GM23338 (cell line): ENCODE measurements at regions not wholly inside any gene's neighbourhood (a gene's known extent, or its start where the extent isn't known, plus 50 kb on each side); places are given as distances from the start of the nearest gene placed in this dataset.

Source experiments
- EZH2phosphoT487 ChIP-seq: fragments of 200-600 bp; sonication (generic); IDR thresholded peaks from one replicate; pipeline ENCODE4 v1.8.1; 2018; ENCODE audit warnings: antibody characterized with exemption; ENCODE audit not compliant: unreplicated experiment
- POLR2AphosphoS5 ChIP-seq: IDR thresholded peaks from 2 replicates; pipeline ENCODE4 v1.6.1; 2016; ENCODE audit warnings: antibody characterized with exemption, low read depth
- TF ChIP-seq, protein P1 (sequence below), 2 experiments: fragments of 200-600 bp in 1 of 2; sonication (generic) in 1 of 2; conservative IDR thresholded peaks; 2 replicates each; pipeline versions ENCODE4 v1.5.1 to v1.6.1; 2016 to 2017; ENCODE audit warnings: antibody characterized with exemption in 2 of 2, low read depth in 2 of 2, mild to moderate bottlenecking in 2 of 2, moderate library complexity in 1 of 2

DNA sequence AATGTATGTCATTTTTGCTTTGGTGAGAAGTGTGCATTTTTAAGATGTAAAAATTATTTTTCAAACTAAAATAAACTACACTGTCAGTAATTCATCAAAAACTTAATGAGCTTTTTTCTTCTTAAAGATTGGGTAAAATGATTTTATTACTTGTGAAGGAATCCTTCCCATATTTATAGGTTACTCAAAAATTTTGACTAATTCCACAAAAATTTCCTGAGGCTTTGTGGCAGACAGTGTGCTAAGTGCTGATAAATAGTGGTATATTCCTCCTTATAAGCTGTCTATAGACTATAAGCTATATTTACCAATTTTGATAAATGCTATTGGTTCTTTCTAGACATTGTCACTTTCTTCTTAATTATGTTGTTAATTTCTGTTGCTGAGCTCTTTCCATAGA, 284.5 kb upstream of the SEMA6D start:
- TF ChIP-seq POLR2AphosphoS5 (no peak), EZH2phosphoT487 (no peak)
- TF ChIP-seq, protein P1, sequence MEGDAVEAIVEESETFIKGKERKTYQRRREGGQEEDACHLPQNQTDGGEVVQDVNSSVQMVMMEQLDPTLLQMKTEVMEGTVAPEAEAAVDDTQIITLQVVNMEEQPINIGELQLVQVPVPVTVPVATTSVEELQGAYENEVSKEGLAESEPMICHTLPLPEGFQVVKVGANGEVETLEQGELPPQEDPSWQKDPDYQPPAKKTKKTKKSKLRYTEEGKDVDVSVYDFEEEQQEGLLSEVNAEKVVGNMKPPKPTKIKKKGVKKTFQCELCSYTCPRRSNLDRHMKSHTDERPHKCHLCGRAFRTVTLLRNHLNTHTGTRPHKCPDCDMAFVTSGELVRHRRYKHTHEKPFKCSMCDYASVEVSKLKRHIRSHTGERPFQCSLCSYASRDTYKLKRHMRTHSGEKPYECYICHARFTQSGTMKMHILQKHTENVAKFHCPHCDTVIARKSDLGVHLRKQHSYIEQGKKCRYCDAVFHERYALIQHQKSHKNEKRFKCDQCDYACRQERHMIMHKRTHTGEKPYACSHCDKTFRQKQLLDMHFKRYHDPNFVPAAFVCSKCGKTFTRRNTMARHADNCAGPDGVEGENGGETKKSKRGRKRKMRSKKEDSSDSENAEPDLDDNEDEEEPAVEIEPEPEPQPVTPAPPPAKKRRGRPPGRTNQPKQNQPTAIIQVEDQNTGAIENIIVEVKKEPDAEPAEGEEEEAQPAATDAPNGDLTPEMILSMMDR (conservative IDR thresholded peaks at IDR 0.05; ENCODE audit: low read depth in 2 of 2) = no peak
